LNCaP clone FGC (cell line): ENCODE measurements at regions not wholly inside any gene's neighbourhood (a gene's known extent, or its start where the extent isn't known, plus 50 kb on each side); places are given as distances from the start of the nearest gene placed in this dataset.
A peak's percentile ranks its signal among the peaks of the same experiment; 100 is the strongest.
"Not testable (repeated sequence)": the region's sequence is repeated elsewhere in the genome, so short reads cannot be mapped to it uniquely, and the experiment has no call there.

ENCODE experiments used
- DNase-seq: peaks from one replicate; pipeline ENCODE4 v3.0.0-alpha.2; 2011; ENCODE audit warnings: low read depth
- H3K4me3 ChIP-seq: 2 replicates; pipeline ENCODE4 v1.5.1; 2011; ENCODE audit warnings: mild to moderate bottlenecking, low read depth, low read length, control low read depth
- TF ChIP-seq, protein P1 (sequence below): IDR thresholded peaks from 2 replicates; pipeline ENCODE4 v1.5.1; 2012; ENCODE audit warnings: mild to moderate bottlenecking; ENCODE audit not compliant: control insufficient read depth, insufficient read depth; ENCODE audit errors: extremely low read depth

DNA sequence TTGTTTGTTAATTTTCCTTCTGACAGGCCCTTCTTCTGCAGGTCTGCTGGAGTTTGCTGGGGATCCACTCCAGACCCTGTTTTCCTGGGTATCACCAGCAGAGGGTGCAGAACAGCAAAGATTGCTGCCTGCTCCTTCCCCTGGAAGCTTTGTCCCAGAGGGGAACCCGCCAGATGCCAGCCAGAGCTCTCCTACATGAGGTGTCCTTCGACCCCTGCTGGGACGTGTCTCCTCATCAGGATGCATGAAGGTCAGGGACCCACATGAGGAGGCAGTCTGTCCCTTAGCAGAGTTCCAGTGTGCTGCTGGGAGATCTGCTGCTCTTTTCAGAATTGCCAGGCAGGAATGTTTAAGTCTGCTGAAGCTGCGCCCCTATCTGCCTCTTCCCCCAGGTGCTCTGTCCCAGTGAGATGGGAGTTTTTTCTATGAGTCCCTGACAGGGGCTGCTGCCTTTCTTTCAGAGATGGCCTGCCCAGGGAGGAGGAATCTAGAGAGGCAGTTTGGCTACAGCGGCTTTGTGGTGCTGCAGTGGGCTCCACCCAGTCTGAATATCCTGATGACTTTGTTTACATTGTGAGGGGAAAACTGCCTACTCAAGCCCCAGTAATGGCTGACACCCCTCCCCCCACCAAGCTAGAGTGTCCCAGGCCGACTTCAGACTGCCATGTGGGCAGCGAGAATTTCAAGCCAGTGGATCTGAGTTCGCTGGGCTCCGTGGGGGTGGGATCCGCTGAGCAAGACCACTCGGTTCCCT, 772.0 kb upstream of the FAM174A start:
- TF ChIP-seq, protein P1, sequence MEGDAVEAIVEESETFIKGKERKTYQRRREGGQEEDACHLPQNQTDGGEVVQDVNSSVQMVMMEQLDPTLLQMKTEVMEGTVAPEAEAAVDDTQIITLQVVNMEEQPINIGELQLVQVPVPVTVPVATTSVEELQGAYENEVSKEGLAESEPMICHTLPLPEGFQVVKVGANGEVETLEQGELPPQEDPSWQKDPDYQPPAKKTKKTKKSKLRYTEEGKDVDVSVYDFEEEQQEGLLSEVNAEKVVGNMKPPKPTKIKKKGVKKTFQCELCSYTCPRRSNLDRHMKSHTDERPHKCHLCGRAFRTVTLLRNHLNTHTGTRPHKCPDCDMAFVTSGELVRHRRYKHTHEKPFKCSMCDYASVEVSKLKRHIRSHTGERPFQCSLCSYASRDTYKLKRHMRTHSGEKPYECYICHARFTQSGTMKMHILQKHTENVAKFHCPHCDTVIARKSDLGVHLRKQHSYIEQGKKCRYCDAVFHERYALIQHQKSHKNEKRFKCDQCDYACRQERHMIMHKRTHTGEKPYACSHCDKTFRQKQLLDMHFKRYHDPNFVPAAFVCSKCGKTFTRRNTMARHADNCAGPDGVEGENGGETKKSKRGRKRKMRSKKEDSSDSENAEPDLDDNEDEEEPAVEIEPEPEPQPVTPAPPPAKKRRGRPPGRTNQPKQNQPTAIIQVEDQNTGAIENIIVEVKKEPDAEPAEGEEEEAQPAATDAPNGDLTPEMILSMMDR = no peak
- no peak overlapping the region for H3K4me3 ChIP-seq
- no peak for DNase-seq

DNA sequence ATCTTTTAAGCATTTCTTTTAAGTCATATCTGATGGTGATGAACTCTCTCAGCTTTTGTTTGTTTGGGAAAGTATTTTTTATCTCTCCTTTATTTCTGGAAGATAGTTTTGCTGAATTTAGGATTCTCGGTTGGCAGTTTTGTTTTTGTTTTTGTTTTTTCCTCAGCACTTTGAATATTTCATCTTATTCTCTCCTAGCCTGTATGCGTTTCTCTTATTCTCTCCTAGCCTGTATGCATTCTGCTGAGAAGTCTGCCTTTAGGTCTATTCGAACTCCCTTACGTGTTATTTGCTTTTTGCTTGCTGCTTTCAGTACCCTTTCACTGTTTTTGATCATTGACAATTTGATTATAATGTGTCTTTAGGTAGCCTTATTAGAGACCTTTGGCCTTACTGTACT, 787.8 kb upstream of the FAM174A start:
- DNase-seq = no peak
- no peak overlapping the region for H3K4me3 ChIP-seq
- TF ChIP-seq, protein P1 = no peak

DNA sequence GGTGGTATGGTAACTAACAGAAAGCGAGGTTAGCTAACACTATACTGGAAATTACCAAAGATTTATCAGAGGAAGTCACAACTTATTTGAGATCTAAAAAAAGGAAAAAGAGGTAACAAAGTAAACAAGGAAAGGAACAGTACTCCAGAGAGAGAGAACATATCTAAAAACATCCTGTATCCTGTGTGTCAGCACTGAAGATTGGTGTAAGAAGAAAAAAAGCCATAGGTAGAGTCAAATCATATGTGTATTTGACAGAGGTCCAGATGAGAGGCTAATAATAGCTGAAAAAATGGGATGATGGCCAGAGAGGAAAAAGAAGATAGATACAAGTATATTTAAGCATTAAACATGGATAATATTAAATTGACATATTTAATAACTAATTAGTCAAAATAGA, 802.0 kb upstream of the FAM174A start:
- DNase-seq, H3K4me3 ChIP-seq: not testable (repeated sequence)

DNA sequence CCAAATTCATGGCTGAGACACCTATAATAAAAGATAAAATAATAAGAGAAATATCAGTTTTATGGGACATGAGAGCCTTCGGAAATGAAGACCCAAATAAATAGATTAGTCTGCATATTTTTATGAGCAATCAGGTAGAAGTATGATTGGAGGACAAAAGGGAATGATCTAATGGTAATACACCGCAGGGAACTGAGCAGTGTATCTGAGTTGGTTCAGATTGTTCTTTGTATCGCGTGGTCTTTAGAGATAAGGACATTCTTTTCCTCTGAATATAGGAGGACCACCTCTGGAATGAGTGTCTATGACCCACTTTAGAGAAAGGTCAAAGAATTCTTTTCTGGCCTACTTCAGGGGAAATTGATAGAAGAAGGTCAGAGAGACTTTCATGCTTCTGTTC, 801.8 kb upstream of the CHD1 start:
- not testable (repeated sequence) for H3K4me3 ChIP-seq, DNase-seq

DNA sequence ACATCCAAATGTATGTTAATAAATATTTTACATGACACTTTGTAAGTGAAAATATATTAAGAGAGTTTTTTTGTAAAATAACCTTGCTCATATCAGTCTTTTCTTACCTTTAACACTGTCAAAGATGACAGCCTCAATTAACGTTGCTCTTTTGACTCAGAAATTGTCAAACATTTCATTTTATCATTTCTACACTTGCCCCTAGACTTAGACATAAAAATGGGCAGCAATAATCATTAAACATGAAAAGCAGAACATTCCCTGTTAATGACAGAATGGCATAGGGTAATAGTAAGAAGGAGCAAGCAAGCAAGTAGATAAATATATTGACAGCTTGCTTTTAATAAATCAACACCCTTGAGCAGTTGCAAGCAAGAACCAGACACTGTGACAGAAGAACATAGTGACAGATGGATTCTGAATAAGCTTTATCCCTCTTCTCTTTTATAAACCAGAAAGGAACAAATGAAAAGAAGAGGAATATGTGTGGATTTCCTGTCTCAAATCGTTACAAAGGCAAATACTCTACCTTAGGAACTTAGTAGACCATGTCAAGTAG, 796.0 kb upstream of the CHD1 start:
- no peak for DNase-seq
- H3K4me3 ChIP-seq = no peak overlapping the region
- TF ChIP-seq, protein P1 = no peak

DNA sequence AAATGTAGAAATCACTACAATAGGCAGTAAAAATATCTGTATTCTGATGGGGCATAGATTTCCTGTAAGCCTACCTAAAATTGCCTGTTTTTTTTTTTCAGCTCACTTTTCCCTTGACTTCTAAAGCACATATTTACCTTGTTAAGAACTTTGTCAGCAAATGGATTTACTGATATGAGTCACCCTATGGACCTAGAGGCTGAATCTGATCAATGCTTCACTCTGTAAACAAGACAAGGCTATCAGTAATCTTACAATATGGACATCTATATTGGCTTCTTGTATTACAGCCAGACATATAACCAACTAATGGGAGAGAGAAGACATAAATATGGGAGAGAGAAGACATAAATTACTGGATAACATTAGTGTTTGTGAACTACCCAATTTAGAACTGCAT, 792.7 kb upstream of the CHD1 start:
- H3K4me3 ChIP-seq = no peak overlapping the region
- peak; percentile 77 for DNase-seq
- TF ChIP-seq, protein P1 = no peak

DNA sequence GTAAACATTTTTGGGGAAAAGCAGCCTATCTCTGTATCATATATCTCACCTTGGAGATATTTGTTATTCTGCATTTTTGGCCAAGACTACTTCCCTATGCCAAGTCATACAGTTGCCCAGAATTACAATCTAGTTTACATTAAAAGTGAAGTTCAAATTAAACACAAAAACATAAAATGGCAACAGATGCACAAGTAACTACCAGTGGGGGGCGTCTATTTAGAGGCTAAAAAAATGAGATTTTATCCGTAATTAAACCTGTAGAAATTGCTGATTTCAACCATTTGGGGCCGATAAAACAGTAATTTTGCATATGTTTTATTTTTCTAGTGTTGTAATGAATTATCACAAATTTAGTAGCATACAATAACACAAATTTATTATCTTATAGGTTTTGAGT, 787.1 kb upstream of the CHD1 start:
- no peak for DNase-seq
- H3K4me3 ChIP-seq = no peak overlapping the region
- TF ChIP-seq, protein P1 = 0 out of 2 replicates have a peak, but pooled peaks have one; percentile 0

DNA sequence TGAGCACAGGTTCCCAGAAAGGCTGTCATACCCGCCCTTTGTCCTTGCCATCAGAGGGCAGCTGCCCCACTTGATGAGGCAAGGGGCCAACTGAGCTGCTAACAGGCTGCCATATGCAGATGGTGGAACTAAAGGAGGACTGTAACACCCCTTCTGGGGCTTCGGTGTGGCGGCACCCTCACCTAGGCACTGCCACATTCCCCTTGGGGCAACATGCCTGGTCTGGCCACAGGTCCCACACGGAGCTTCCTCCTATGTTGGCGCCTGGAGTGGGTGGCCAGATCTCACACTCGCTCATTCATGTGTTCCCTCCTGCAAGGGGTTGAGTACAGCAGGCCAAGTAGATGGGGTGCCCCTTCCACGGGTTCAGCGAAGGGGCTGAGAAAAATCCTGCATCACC, 777.4 kb upstream of the CHD1 start:
- TF ChIP-seq, protein P1 = no peak
- no peak for DNase-seq
- no peak overlapping the region for H3K4me3 ChIP-seq
